Neural progenitor cell (in vitro differentiated cells): ENCODE measurements at regions not wholly inside any gene's neighbourhood (a gene's known extent, or its start where the extent isn't known, plus 50 kb on each side); places are given as distances from the start of the nearest gene placed in this dataset.
"Not testable (repeated sequence)": the region's sequence is repeated elsewhere in the genome, so short reads cannot be mapped to it uniquely, and the experiment has no call there.

Source experiments
- DNase-seq: peaks from one replicate; pipeline ENCODE4 v3.0.0-alpha.2; 2016; ENCODE audit warnings: low spot score
- H2AFZ ChIP-seq: fragments of 200-600 bp; sonication (generic); replicated peaks from 2 replicates; pipeline ENCODE4 v1.6.1; 2016; ENCODE audit warnings: antibody characterized with exemption
- H3F3A ChIP-seq: fragments of 200-600 bp; sonication (generic); 2 replicates; pipeline ENCODE4 v1.6.1; 2016; ENCODE audit warnings: antibody characterized with exemption, low read depth
- H3K27ac ChIP-seq: fragments of 200-600 bp; sonication (generic); 2 replicates; pipeline ENCODE4 v1.5.1; 2016; ENCODE audit warnings: mild to moderate bottlenecking
- H3K27me3 ChIP-seq: fragments of 200-600 bp; sonication (generic); 2 replicates; pipeline ENCODE4 v1.6.1; 2016; ENCODE audit warnings: mild to moderate bottlenecking, moderate library complexity
- H3K36me3 ChIP-seq: fragments of 200-600 bp; sonication (generic); 2 replicates; pipeline ENCODE4 v1.5.1; 2016
- H3K4me1 ChIP-seq: fragments of 200-600 bp; sonication (generic); 2 replicates; pipeline ENCODE4 v1.6.1; 2016; ENCODE audit warnings: mixed run types
- H3K4me2 ChIP-seq: fragments of 200-600 bp; sonication (generic); 2 replicates; pipeline ENCODE4 v1.6.1; 2016
- H3K4me3 ChIP-seq: fragments of 200-600 bp; sonication (generic); 2 replicates; pipeline ENCODE4 v1.5.1; 2016
- H3K79me2 ChIP-seq: fragments of 200-600 bp; sonication (generic); 2 replicates; pipeline ENCODE4 v1.6.1; 2016; ENCODE audit warnings: low read depth
- H3K9ac ChIP-seq: fragments of 200-600 bp; sonication (generic); 2 replicates; pipeline ENCODE4 v1.6.1; 2016
- H3K9me3 ChIP-seq: fragments of 200-600 bp; sonication (generic); 2 replicates; pipeline ENCODE4 v1.5.1; 2016; ENCODE audit warnings: low read depth
- H4K20me1 ChIP-seq: fragments of 200-600 bp; sonication (generic); 2 replicates; pipeline ENCODE4 v1.6.1; 2016; ENCODE audit warnings: low read depth
- H3K27ac Mint-ChIP-seq: 3 replicates; pipeline ENCODE4 v1.8.0; 2021; ENCODE audit warnings: mixed read lengths
- H3K27me3 Mint-ChIP-seq: 2 replicates; pipeline ENCODE4 v1.8.0; 2022; ENCODE audit warnings: low read depth, mild to moderate bottlenecking, inconsistent platforms, moderate library complexity, mixed read lengths; ENCODE audit not compliant: insufficient read depth
- H3K36me3 Mint-ChIP-seq: 3 replicates; pipeline ENCODE4 v1.8.0; 2021; ENCODE audit warnings: mixed read lengths
- H3K4me1 Mint-ChIP-seq: 3 replicates; pipeline ENCODE4 v1.8.0; 2021; ENCODE audit warnings: mixed read lengths
- H3K4me3 Mint-ChIP-seq: 3 replicates; pipeline ENCODE4 v1.8.0; 2021; ENCODE audit warnings: mild to moderate bottlenecking, moderate library complexity, mixed read lengths
- H3K9me3 Mint-ChIP-seq: 3 replicates; pipeline ENCODE4 v1.8.0; 2020; ENCODE audit warnings: mixed read lengths
- CTCF ChIP-seq: fragments of 200-600 bp; sonication (generic); IDR thresholded peaks from 2 replicates; pipeline ENCODE4 v1.5.1; 2017; ENCODE audit warnings: antibody characterized with exemption, mild to moderate bottlenecking
- EZH2 ChIP-seq: fragments of 200-600 bp; sonication (generic); IDR thresholded peaks from 2 replicates; pipeline ENCODE4 v1.6.1; 2017; ENCODE audit warnings: antibody characterized with exemption, mild to moderate bottlenecking, moderate library complexity
- EZH2phosphoT487 ChIP-seq: fragments of 200-600 bp; sonication (generic); IDR thresholded peaks from 2 replicates; pipeline ENCODE4 v1.6.1; 2017; ENCODE audit warnings: antibody characterized with exemption

GRCh38 chrX:39268207-39268606 lies 466.9 kb downstream of the MID1IP1 start:
- Mint-ChIP-seq H3K27me3 (no peaks in the 10 kb centered on the region), H3K36me3 (no peaks in the 10 kb centered on the region), H3K4me3 (no peak overlapping the region), H3K4me1 (no peaks in the 10 kb centered on the region), H3K9me3 (no peaks in the 10 kb centered on the region), H3K27ac (no peak overlapping the region)
- H3K27me3 ChIP-seq: no peaks in the 10 kb centered on the region
- no peaks in the 10 kb centered on the region for H3K79me2 ChIP-seq
- no peak overlapping the region for H3K4me3 ChIP-seq
- H3K9ac ChIP-seq: no peak overlapping the region
- H3K36me3 ChIP-seq: no peaks in the 10 kb centered on the region
- no peaks in the 10 kb centered on the region for H3K4me1 ChIP-seq
- no peak overlapping the region for H3K4me2 ChIP-seq
- H3K9me3 ChIP-seq: peaks cover 7% of the 10 kb centered on the region
- TF ChIP-seq EZH2phosphoT487: no peak
- no peak for TF ChIP-seq CTCF
- no peak for TF ChIP-seq EZH2
- no peaks in the 10 kb centered on the region for H4K20me1 ChIP-seq
- H3F3A ChIP-seq: no peaks in the 10 kb centered on the region
- H3K27ac ChIP-seq: no peak overlapping the region
- no peak overlapping the region for H2AFZ ChIP-seq
- no peak for DNase-seq

- Mint-ChIP-seq H3K27ac (no peak overlapping the region), H3K9me3 (peaks cover 21% of the 10 kb centered on the region), H3K36me3 (peaks cover 4% of the 10 kb centered on the region), H3K27me3 (peaks cover 4% of the 10 kb centered on the region), H3K4me3 (no peak overlapping the region), H3K4me1 (no peaks in the 10 kb centered on the region)
- H3K4me2 ChIP-seq: no peak overlapping the region
- no peak overlapping the region for H3K27ac ChIP-seq
- H4K20me1 ChIP-seq: no peaks in the 10 kb centered on the region
- peaks cover 7% of the 10 kb centered on the region for H3K9me3 ChIP-seq
- DNase-seq: no peak
- H3K79me2 ChIP-seq: no peaks in the 10 kb centered on the region
- H2AFZ ChIP-seq: no peak overlapping the region
- H3K4me3 ChIP-seq: no peak overlapping the region
- H3K27me3 ChIP-seq: no peaks in the 10 kb centered on the region
- no peaks in the 10 kb centered on the region for H3K4me1 ChIP-seq
- TF ChIP-seq EZH2phosphoT487: no peak
- TF ChIP-seq CTCF: no peak
- TF ChIP-seq EZH2: no peak
- no peaks in the 10 kb centered on the region for H3K36me3 ChIP-seq
- no peak overlapping the region for H3K9ac ChIP-seq
- H3F3A ChIP-seq: no peaks in the 10 kb centered on the region
Measured at GRCh38 chrX:39275500-39276068, 474.3 kb downstream of the MID1IP1 start.

- not testable (repeated sequence) for H3K9me3 ChIP-seq, H3K36me3 Mint-ChIP-seq
- peaks cover 28% of the 10 kb centered on the region for H3K9me3 Mint-ChIP-seq
Measured at GRCh38 chrX:39277685-39278390, 476.6 kb downstream of the MID1IP1 start.

GRCh38 chrX:39283239-39283638 lies 482.0 kb downstream of the MID1IP1 start:
- Mint-ChIP-seq H3K4me3 (no peak overlapping the region), H3K4me1 (no peaks in the 10 kb centered on the region), H3K9me3 (peaks cover 26% of the 10 kb centered on the region), H3K36me3 (peaks cover 2% of the 10 kb centered on the region), H3K27me3 (no peaks in the 10 kb centered on the region), H3K27ac (no peak overlapping the region)
- Histone ChIP-seq H3K79me2 (no peaks in the 10 kb centered on the region), H3K4me2 (no peak overlapping the region), H3F3A (no peaks in the 10 kb centered on the region), H3K4me1 (no peaks in the 10 kb centered on the region), H3K9ac (no peak overlapping the region), H4K20me1 (no peaks in the 10 kb centered on the region), H3K4me3 (no peak overlapping the region), H2AFZ (no peak overlapping the region), H3K9me3 (peaks cover 9% of the 10 kb centered on the region), H3K27ac (no peak overlapping the region), H3K27me3 (no peaks in the 10 kb centered on the region), H3K36me3 (no peaks in the 10 kb centered on the region)
- TF ChIP-seq CTCF: no peak
- no peak for TF ChIP-seq EZH2
- no peak for DNase-seq

More at GRCh38 chrX:39277685-39278390, 476.6 kb downstream of the MID1IP1 start:
- H3K27me3 ChIP-seq, H3K4me1 Mint-ChIP-seq, H3K27ac ChIP-seq, H3K4me1 ChIP-seq, H3K9ac ChIP-seq, H3K79me2 ChIP-seq, H4K20me1 ChIP-seq, H3K4me3 Mint-ChIP-seq, H3K36me3 ChIP-seq, H2AFZ ChIP-seq, H3K4me2 ChIP-seq, H3K4me3 ChIP-seq, DNase-seq, H3K27ac Mint-ChIP-seq, H3F3A ChIP-seq, H3K27me3 Mint-ChIP-seq: not testable (repeated sequence)
